ENCODE measurements at regions not wholly inside any gene's neighbourhood (a gene's known extent, or its start where the extent isn't known, plus 50 kb on each side); places are given as distances from the start of the nearest gene placed in this dataset.

- TF ChIP-seq CTCF (IDR thresholded peaks at IDR 0.05; ENCODE audit: borderline replicate concordance, insufficient read depth, low read depth, low read length), result no peak
- H3K4me3 ChIP-seq (ENCODE audit: low read depth, low read length), result no peak overlapping the region
Measured at GRCh38 chr10:121002586-121003205, 151.5 kb downstream of the WDR11 start.

- TF ChIP-seq CTCF (IDR thresholded peaks at IDR 0.05; ENCODE audit: borderline replicate concordance, insufficient read depth, low read depth, low read length), result no peak
Measured at GRCh38 chr10:121005948-121006587, 154.9 kb downstream of the WDR11 start.

GRCh38 chr10:121007264-121007663 is 156.1 kb downstream of the WDR11 start:
- H3K4me3 ChIP-seq (ENCODE audit: low read depth, low read length), result no peak overlapping the region
- no peak for TF ChIP-seq CTCF (IDR thresholded peaks at IDR 0.05; ENCODE audit: borderline replicate concordance, insufficient read depth, low read depth, low read length)

More at GRCh38 chr10:121005948-121006587, 154.9 kb downstream of the WDR11 start:
- no peak overlapping the region for H3K4me3 ChIP-seq (ENCODE audit: low read depth, low read length)

GRCh38 chr10:121015916-121016315 is 164.8 kb downstream of the WDR11 start:
- no peak overlapping the region for H3K4me3 ChIP-seq (ENCODE audit: low read depth, low read length)
- no peak for TF ChIP-seq CTCF (IDR thresholded peaks at IDR 0.05; ENCODE audit: borderline replicate concordance, insufficient read depth, low read depth, low read length)

GRCh38 chr10:121024905-121025584 is 173.9 kb downstream of the WDR11 start:
- TF ChIP-seq CTCF (IDR thresholded peaks at IDR 0.05; ENCODE audit: borderline replicate concordance, insufficient read depth, low read depth, low read length), result no peak
- no peak overlapping the region for H3K4me3 ChIP-seq (ENCODE audit: low read depth, low read length)

- TF ChIP-seq CTCF (IDR thresholded peaks at IDR 0.05; ENCODE audit: borderline replicate concordance, insufficient read depth, low read depth, low read length), result no peak
- H3K4me3 ChIP-seq (ENCODE audit: low read depth, low read length), result no peak overlapping the region
Measured at GRCh38 chr10:121025731-121026130, 174.6 kb downstream of the WDR11 start.
